ENCODE measurements at regions not wholly inside any gene's neighbourhood (a gene's known extent, or its start where the extent isn't known, plus 50 kb on each side); places are given as distances from the start of the nearest gene placed in this dataset.

- Histone ChIP-seq H3K36me3 (ENCODE audit: insufficient read depth, low read length) (no peaks in the 10 kb centered on the region), H4K20me1 (ENCODE audit: insufficient read depth, low read length, poor library complexity, severe bottlenecking) (no peaks in the 10 kb centered on the region), H3K4me3 (ENCODE audit: low read length, poor library complexity, severe bottlenecking) (no peak overlapping the region), H3K4me2 (ENCODE audit: low read depth, low read length, poor library complexity, severe bottlenecking) (no peak overlapping the region), H3K4me1 (ENCODE audit: insufficient read depth, low read length, poor library complexity, severe bottlenecking) (no peaks in the 10 kb centered on the region), H3K9me3 (ENCODE audit: insufficient read depth, low read depth, low read length) (no peaks in the 10 kb centered on the region), H3K79me2 (ENCODE audit: insufficient read depth, low read length) (no peaks in the 10 kb centered on the region), H3K9me2 (replicated peaks; ENCODE audit: low read depth, low read length) (no peaks in the 10 kb centered on the region), H3K9ac (ENCODE audit: low read depth, low read length, poor library complexity, severe bottlenecking) (no peak overlapping the region), H3F3A (ENCODE audit: low read depth) (no peaks in the 10 kb centered on the region), H3K27me3 (ENCODE audit: insufficient read depth, low read length, poor library complexity, severe bottlenecking) (no peaks in the 10 kb centered on the region), H2AFZ (ENCODE audit: low read length) (no peak overlapping the region)
- TF ChIP-seq, protein P1, sequence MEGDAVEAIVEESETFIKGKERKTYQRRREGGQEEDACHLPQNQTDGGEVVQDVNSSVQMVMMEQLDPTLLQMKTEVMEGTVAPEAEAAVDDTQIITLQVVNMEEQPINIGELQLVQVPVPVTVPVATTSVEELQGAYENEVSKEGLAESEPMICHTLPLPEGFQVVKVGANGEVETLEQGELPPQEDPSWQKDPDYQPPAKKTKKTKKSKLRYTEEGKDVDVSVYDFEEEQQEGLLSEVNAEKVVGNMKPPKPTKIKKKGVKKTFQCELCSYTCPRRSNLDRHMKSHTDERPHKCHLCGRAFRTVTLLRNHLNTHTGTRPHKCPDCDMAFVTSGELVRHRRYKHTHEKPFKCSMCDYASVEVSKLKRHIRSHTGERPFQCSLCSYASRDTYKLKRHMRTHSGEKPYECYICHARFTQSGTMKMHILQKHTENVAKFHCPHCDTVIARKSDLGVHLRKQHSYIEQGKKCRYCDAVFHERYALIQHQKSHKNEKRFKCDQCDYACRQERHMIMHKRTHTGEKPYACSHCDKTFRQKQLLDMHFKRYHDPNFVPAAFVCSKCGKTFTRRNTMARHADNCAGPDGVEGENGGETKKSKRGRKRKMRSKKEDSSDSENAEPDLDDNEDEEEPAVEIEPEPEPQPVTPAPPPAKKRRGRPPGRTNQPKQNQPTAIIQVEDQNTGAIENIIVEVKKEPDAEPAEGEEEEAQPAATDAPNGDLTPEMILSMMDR (conservative IDR thresholded peaks at IDR 0.05; ENCODE audit: low read length), result no peak
- no peak for TF ChIP-seq EZH2phosphoT487 (IDR thresholded peaks at IDR 0.05; ENCODE audit: borderline replicate concordance)
Measured at GRCh38 chr9:99606957-99607356, 214.7 kb upstream of the NR4A3 start.

DNA sequence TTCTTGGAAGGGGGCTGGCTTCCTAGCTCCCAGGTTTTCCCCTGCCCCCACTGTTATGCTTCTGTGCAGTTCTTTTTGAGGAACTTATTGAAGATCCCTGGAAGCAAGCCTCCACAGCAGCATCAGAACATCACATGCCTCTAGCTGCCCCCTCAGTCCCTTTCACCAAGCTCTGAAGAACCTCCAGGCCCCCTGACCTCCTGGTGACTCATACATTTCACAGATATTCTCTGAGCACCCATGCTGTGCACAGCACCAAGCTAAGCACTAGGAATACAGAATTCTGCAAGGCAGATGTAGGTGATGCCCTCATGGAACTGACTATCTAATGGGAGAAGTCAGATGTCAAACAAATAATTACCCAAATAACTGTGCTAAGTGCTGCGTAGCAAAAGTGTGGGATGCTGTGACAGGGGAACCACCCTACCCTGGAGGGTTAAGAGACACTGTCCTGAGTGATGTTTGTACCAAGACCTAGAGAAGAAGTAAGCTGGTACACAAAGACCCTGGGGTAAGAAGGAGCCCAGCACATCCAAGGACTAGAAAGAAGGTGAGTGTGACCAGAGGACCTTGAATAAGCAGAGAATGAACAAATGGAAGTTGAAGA lies 213.7 kb upstream of the NR4A3 start:
- H3K9me3 ChIP-seq (ENCODE audit: insufficient read depth, low read depth, low read length), result no peaks in the 10 kb centered on the region
- H4K20me1 ChIP-seq (ENCODE audit: insufficient read depth, low read length, poor library complexity, severe bottlenecking), result no peaks in the 10 kb centered on the region
- no peaks in the 10 kb centered on the region for H3K9me2 ChIP-seq (replicated peaks; ENCODE audit: low read depth, low read length)
- H3K27me3 ChIP-seq (ENCODE audit: insufficient read depth, low read length, poor library complexity, severe bottlenecking), result no peaks in the 10 kb centered on the region
- no peaks in the 10 kb centered on the region for H3K4me1 ChIP-seq (ENCODE audit: insufficient read depth, low read length, poor library complexity, severe bottlenecking)
- H3K9ac ChIP-seq (ENCODE audit: low read depth, low read length, poor library complexity, severe bottlenecking), result no peak overlapping the region
- no peak overlapping the region for H3K4me3 ChIP-seq (ENCODE audit: low read length, poor library complexity, severe bottlenecking)
- no peak overlapping the region for H3K4me2 ChIP-seq (ENCODE audit: low read depth, low read length, poor library complexity, severe bottlenecking)
- no peaks in the 10 kb centered on the region for H3F3A ChIP-seq (ENCODE audit: low read depth)
- no peak for TF ChIP-seq EZH2phosphoT487 (IDR thresholded peaks at IDR 0.05; ENCODE audit: borderline replicate concordance)
- TF ChIP-seq, protein P1 (conservative IDR thresholded peaks at IDR 0.05; ENCODE audit: low read length), result no peak
- H2AFZ ChIP-seq (ENCODE audit: low read length), result no peak overlapping the region
- H3K79me2 ChIP-seq (ENCODE audit: insufficient read depth, low read length), result no peaks in the 10 kb centered on the region
- H3K36me3 ChIP-seq (ENCODE audit: insufficient read depth, low read length), result no peaks in the 10 kb centered on the region

- H3K9me2 ChIP-seq (replicated peaks; ENCODE audit: low read depth, low read length), result no peaks in the 10 kb centered on the region
- H3K4me3 ChIP-seq (ENCODE audit: low read length, poor library complexity, severe bottlenecking), result no peak overlapping the region
- no peak for TF ChIP-seq EZH2phosphoT487 (IDR thresholded peaks at IDR 0.05; ENCODE audit: borderline replicate concordance)
- TF ChIP-seq, protein P1 (conservative IDR thresholded peaks at IDR 0.05; ENCODE audit: low read length), result no peak
Measured at GRCh38 chr9:99614341-99614740, 207.3 kb upstream of the NR4A3 start.

More at GRCh38 chr9:99614341-99614740, 207.3 kb upstream of the NR4A3 start:
- Histone ChIP-seq H3K4me2 (ENCODE audit: low read depth, low read length, poor library complexity, severe bottlenecking) (no peak overlapping the region), H2AFZ (ENCODE audit: low read length) (no peak overlapping the region), H3F3A (ENCODE audit: low read depth) (no peaks in the 10 kb centered on the region), H3K9me3 (ENCODE audit: insufficient read depth, low read depth, low read length) (no peaks in the 10 kb centered on the region), H3K79me2 (ENCODE audit: insufficient read depth, low read length) (no peaks in the 10 kb centered on the region), H3K9ac (ENCODE audit: low read depth, low read length, poor library complexity, severe bottlenecking) (no peak overlapping the region), H3K4me1 (ENCODE audit: insufficient read depth, low read length, poor library complexity, severe bottlenecking) (no peaks in the 10 kb centered on the region), H4K20me1 (ENCODE audit: insufficient read depth, low read length, poor library complexity, severe bottlenecking) (no peaks in the 10 kb centered on the region), H3K36me3 (ENCODE audit: insufficient read depth, low read length) (no peaks in the 10 kb centered on the region), H3K27me3 (ENCODE audit: insufficient read depth, low read length, poor library complexity, severe bottlenecking) (no peaks in the 10 kb centered on the region)
